T-helper 2 cell treated with Interferon-gamma antibody and Interleukin-4, amounts not matched to agents 5 μg/mL and 100 μg/mL, for 36 hours (primary cell): ENCODE measurements at regions not wholly inside any gene's neighbourhood (a gene's known extent, or its start where the extent isn't known, plus 50 kb on each side); places are given as distances from the start of the nearest gene placed in this dataset.

Source experiments
- DNase-seq: peaks from one replicate; pipeline ENCODE4 v3.0.0; 2021; ENCODE audit warnings: low spot score
- H3K27ac Mint-ChIP-seq: one replicate; pipeline ENCODE4 v1.8.0; 2021; ENCODE audit warnings: mild to moderate bottlenecking, mixed read lengths
- H3K27me3 Mint-ChIP-seq: one replicate; pipeline ENCODE4 v1.8.0; 2021; ENCODE audit warnings: low read depth, mixed read lengths
- H3K36me3 Mint-ChIP-seq: one replicate; pipeline ENCODE4 v1.8.0; 2021; ENCODE audit warnings: low read depth, mixed read lengths
- H3K4me1 Mint-ChIP-seq: one replicate; pipeline ENCODE4 v1.8.0; 2021; ENCODE audit warnings: low read depth, mixed read lengths
- H3K4me3 Mint-ChIP-seq: one replicate; pipeline ENCODE4 v1.8.0; 2022; ENCODE audit warnings: mild to moderate bottlenecking, moderate library complexity, mixed read lengths
- H3K9me3 Mint-ChIP-seq: one replicate; pipeline ENCODE4 v1.8.0; 2021; ENCODE audit warnings: mixed read lengths

DNA sequence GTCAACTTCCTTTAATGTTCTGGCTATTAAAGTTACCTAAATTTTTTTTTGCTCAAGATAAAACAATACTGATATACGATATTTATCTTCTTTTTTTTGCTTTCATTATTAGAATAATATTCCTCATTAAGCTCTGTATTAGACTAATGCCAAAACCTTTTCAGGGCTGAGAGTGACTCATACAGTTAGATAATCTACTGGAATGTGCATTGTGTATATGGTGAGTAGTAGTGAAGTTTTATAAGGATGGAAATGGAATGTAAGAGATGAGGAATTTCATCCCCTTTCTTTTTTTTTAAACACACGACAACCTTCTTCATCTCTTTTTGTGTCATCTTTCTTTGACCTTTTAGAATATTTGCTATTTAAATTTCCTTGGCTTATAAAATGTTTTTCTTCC, 268.6 kb downstream of the ISL1 start:
- H3K36me3 Mint-ChIP-seq: no peaks in the 10 kb centered on the region
- DNase-seq: no peak
- H3K4me3 Mint-ChIP-seq: no peak overlapping the region
- peaks cover 38% of the 10 kb centered on the region for H3K9me3 Mint-ChIP-seq
- no peak overlapping the region for H3K27ac Mint-ChIP-seq
- H3K27me3 Mint-ChIP-seq: no peaks in the 10 kb centered on the region
- H3K4me1 Mint-ChIP-seq: no peaks in the 10 kb centered on the region

DNA sequence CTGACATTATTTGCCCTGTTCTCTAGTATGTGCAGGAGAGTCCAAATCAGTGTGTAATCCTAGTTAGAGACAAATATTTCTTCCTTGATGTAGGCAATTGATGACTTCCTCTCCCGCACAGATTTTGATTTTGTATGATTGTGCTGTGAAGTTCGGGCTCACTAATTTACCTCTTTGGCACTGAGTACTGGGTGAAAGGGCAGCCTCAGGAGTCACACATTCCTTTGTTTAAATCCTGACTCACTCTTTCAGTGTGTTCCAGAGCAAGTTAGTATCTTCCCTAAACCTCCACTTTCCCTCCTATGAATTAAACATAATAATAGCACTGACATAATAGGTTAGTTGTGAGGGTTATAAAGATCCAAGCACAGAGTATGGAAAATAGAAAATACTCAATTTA, 269.7 kb downstream of the ISL1 start:
- no peak overlapping the region for H3K4me3 Mint-ChIP-seq
- H3K27me3 Mint-ChIP-seq: no peaks in the 10 kb centered on the region
- no peak overlapping the region for H3K27ac Mint-ChIP-seq
- no peaks in the 10 kb centered on the region for H3K4me1 Mint-ChIP-seq
- H3K9me3 Mint-ChIP-seq: peaks cover 32% of the 10 kb centered on the region
- DNase-seq: no peak
- H3K36me3 Mint-ChIP-seq: no peaks in the 10 kb centered on the region

DNA sequence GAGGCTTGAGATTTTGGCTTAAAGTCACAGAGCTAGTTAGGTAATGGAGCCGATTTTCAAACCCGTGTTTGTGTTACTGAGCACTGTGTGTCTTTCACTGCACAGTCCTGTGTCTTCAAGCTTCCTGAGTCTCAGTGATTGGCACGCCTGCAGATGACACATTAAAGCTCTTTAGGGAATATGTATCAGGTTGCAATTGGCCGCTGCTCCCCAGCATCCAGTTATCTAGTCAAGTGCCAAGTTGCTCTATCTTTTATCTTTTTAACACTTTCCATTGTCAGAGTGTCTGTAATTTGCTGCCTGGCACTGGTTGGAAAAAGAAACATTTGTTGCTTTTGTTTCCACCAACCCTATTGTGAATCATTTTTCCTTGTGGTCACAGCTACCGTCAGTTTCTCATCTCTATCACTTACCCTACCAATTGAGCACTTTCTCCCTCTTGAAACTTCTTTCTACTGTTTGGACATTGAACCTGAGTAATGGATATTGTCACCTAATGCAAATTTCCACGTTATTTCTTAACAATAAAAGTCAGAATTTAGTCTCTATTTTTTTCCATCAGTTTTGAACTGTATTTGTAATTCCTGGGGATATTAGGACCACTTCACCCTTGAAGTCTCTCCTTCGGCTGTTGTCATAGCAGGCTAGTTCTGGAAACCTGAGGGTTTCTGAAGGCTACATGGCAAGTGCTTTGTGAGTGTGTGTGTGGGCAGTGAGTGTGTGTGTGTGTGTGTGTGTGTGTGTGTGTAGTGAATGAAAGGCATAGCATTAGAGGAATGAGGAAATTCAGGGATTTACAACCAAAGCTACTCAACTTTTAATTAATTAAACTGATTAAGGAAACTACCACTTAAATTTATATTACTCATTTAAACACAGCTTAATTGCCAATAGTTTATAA, 274.3 kb downstream of the ISL1 start:
- Mint-ChIP-seq H3K36me3 (no peaks in the 10 kb centered on the region), H3K9me3 (peaks cover 13% of the 10 kb centered on the region), H3K27me3 (no peaks in the 10 kb centered on the region), H3K4me3 (no peak overlapping the region), H3K4me1 (no peaks in the 10 kb centered on the region), H3K27ac (no peak overlapping the region)
- no peak for DNase-seq

DNA sequence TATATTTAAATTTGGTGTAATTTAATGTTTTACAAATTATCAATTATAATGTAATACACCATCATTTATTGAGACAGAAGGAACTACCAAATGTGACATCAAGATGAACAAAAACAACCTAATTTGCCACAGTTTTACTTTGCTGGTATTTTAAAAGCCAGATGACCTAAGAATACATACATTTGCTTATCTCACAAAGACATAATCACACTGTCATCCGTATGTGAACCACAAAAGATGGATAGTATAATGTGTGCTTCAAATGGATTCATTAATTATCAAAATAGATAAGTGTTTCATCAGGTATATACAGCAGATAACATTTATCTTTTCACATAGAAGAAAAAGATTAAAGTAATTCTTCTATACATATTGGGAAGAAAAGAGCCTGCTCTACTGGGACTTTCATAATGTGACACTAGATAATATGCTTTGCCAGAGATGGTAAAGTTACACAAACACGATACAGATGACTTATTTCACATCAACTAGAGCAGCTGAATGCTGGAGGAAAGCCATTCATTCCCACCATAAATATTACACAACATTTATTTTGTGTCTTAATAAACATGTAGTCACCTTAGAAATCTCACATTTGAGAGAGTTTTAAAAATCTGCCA, 278.5 kb downstream of the ISL1 start:
- H3K27ac Mint-ChIP-seq: no peak overlapping the region
- no peaks in the 10 kb centered on the region for H3K27me3 Mint-ChIP-seq

DNA sequence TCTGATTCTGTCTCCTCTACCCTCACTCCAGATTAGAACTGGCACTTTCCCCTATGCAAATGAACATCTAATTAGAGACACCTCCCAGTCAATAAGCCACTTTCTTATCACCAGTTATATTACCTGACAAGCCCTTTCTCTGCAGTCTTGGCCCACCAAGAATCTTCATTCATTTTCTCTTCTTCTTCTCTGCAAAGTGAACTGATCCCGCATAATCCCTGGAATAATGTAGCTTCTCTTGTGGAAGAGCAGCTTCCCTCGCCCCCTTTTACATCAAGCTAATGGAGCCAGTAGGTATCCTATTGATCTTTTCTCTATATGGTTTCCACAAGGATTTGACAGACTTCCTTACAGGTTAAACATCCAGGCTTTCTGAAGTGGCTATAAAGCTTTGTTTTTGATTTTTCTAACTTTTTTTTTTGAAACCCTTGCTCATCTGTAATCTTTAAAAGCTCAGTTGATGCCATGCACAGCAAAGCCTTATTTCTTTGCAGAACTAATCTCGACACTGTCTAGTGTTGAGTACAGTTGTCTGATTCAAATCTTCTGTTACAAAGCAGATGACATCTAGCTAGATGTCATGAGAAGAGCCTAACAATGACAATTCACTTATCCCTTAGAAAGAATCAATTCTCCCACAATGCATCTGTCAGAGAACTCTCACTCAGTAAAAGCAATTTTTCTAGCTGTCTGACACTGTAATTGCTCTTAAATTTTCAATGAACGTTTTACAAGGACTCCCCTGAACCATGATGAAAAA, 281.4 kb downstream of the ISL1 start:
- no peaks in the 10 kb centered on the region for H3K4me1 Mint-ChIP-seq
- H3K9me3 Mint-ChIP-seq: no peaks in the 10 kb centered on the region
- no peaks in the 10 kb centered on the region for H3K36me3 Mint-ChIP-seq
- no peaks in the 10 kb centered on the region for H3K27me3 Mint-ChIP-seq
- DNase-seq: no peak
- no peak overlapping the region for H3K4me3 Mint-ChIP-seq
- H3K27ac Mint-ChIP-seq: no peak overlapping the region

More for the DNA sequence above, 278.5 kb downstream of the ISL1 start:
- DNase-seq: no peak
- no peaks in the 10 kb centered on the region for H3K4me1 Mint-ChIP-seq
- H3K36me3 Mint-ChIP-seq: no peaks in the 10 kb centered on the region
- no peaks in the 10 kb centered on the region for H3K9me3 Mint-ChIP-seq
- H3K4me3 Mint-ChIP-seq: no peak overlapping the region

DNA sequence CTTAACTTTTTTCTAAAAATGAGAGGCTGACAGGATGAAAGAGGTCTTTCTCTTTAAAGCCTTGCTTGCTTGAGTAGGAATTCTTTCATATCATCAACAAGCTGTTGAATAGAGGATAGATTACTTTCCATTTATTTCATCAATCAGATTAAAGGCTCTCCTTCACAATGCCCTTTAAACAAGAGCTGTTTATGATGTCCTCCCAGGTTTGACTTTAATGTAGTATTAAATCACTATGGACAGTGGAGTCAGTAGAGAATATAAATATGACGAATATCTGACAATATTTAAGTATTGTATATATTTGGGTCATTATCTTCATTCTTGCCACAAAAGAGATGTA, 282.0 kb downstream of the ISL1 start:
- Mint-ChIP-seq H3K9me3 (no peaks in the 10 kb centered on the region), H3K36me3 (no peaks in the 10 kb centered on the region), H3K4me3 (no peak overlapping the region), H3K4me1 (no peaks in the 10 kb centered on the region), H3K27ac (no peak overlapping the region), H3K27me3 (no peaks in the 10 kb centered on the region)
- no peak for DNase-seq

DNA sequence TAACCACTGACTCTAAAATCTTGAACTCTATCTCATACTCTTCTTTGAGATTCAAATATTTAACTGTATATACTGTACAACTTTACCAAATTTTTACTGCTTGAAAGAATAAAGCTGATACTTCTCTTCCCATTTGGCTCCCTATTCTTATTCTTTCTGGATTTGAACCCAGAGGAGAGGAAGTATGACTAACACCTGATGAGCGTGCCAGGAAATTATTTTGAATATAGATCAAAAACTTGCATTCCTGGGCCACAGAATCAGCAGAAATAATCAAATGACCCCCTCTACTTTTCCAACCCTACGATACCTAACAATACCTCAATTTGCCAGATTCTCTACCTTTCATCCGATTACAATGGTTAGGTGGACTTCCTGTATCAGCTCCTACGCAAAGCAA, 285.8 kb downstream of the ISL1 start:
- Mint-ChIP-seq H3K4me1 (no peaks in the 10 kb centered on the region), H3K4me3 (no peak overlapping the region)

DNA sequence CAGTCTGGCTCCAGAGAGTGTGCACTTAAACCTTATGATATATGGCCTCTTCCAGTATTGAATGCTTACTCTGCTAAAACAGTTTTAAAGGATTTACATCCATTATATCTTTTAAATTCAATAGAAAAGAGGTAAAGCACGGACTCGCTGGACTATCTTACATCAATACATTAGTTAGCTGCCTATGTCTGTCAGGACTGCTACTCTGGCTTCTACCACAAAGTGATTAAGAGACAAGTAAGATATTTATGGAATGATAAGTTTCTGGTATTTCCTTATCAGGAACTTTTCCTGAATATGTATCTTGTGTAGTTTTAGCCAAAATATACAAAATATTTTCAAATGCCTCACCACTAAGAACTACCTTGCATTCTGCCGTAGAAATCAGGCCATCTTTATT, 295.1 kb downstream of the ISL1 start:
- no peak overlapping the region for H3K4me3 Mint-ChIP-seq
- DNase-seq: no peak
- H3K27me3 Mint-ChIP-seq: no peaks in the 10 kb centered on the region
- peaks cover 19% of the 10 kb centered on the region for H3K9me3 Mint-ChIP-seq
- no peaks in the 10 kb centered on the region for H3K36me3 Mint-ChIP-seq
- no peak overlapping the region for H3K27ac Mint-ChIP-seq
- no peaks in the 10 kb centered on the region for H3K4me1 Mint-ChIP-seq

More for the DNA sequence above, 285.8 kb downstream of the ISL1 start:
- Mint-ChIP-seq H3K27me3 (no peaks in the 10 kb centered on the region), H3K27ac (no peak overlapping the region), H3K9me3 (peaks cover 20% of the 10 kb centered on the region), H3K36me3 (no peaks in the 10 kb centered on the region)
- DNase-seq: no peak

DNA sequence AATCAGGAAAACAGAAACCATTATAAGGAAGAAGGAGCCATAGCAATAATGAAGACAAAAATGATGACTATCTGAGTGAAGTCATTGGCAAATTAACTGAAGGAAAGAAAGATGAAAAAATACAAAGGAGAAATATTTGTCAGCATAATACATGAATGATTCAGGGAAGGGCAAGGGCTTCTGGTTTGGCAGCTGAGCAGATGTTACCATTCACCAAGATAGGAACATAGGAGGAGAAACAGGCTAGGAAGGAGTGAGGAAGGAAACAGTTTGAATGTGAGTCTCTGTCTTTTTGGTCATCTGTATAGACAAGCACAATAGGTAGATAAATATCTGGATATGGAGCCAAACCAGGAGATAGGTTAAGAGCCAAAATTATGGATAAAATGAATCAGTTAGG, 296.0 kb downstream of the ISL1 start:
- no peaks in the 10 kb centered on the region for H3K27me3 Mint-ChIP-seq
- DNase-seq: no peak
- no peaks in the 10 kb centered on the region for H3K4me1 Mint-ChIP-seq
- peaks cover 18% of the 10 kb centered on the region for H3K9me3 Mint-ChIP-seq
- H3K36me3 Mint-ChIP-seq: no peaks in the 10 kb centered on the region
- no peak overlapping the region for H3K4me3 Mint-ChIP-seq
- H3K27ac Mint-ChIP-seq: no peak overlapping the region

DNA sequence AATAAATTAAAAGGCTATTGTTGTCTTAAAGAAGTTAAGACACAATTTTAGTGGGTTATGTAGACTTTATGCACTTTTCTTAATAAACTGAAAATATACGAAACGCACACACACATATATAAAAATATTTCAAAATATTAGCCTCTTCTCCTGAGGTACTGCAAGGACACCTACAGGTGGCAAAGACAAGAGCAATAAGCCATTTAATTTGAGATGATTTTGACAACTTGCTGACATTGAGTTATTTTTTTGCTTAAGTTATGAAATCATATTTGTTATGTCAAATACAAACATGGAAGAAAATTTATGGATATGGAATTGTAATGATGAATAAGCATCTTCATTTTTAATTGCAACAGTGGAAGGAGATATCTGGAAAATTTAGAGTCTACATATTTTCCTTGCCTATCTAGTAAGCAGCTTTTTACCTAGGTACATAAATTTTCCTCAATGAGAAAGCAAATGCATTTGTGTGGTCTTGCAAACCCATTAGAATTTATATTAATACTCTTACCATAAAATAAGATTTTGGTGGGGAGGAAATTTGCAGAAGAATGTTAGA, 301.6 kb downstream of the ISL1 start:
- no peaks in the 10 kb centered on the region for H3K4me1 Mint-ChIP-seq

DNA sequence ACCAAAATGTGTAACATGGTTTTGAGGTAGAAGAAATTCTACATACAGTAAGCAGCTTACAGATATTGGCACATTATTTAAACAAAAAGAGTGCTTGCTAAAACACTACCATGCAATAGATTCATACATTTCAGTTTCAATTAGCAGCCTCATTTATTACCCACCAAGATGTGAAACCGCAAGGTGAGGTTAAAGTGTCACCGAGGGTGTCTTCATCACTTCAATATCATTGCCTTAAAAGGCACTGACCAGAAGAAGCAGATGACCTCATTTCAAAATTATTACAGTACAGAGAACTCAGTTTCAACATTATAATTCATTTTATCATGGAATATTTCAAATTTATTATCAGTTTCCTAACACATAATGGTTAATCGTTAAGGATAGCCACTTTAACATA, 302.2 kb downstream of the ISL1 start:
- H3K27ac Mint-ChIP-seq: no peak overlapping the region
- no peak overlapping the region for H3K4me3 Mint-ChIP-seq
- no peak for DNase-seq
- peaks cover 18% of the 10 kb centered on the region for H3K9me3 Mint-ChIP-seq
- no peaks in the 10 kb centered on the region for H3K4me1 Mint-ChIP-seq
- no peaks in the 10 kb centered on the region for H3K36me3 Mint-ChIP-seq
- no peaks in the 10 kb centered on the region for H3K27me3 Mint-ChIP-seq

More for the DNA sequence above, 301.6 kb downstream of the ISL1 start:
- H3K27me3 Mint-ChIP-seq: no peaks in the 10 kb centered on the region
- H3K4me3 Mint-ChIP-seq: no peak overlapping the region
- H3K36me3 Mint-ChIP-seq: no peaks in the 10 kb centered on the region
- peaks cover 22% of the 10 kb centered on the region for H3K9me3 Mint-ChIP-seq
- DNase-seq: no peak
- H3K27ac Mint-ChIP-seq: no peak overlapping the region

DNA sequence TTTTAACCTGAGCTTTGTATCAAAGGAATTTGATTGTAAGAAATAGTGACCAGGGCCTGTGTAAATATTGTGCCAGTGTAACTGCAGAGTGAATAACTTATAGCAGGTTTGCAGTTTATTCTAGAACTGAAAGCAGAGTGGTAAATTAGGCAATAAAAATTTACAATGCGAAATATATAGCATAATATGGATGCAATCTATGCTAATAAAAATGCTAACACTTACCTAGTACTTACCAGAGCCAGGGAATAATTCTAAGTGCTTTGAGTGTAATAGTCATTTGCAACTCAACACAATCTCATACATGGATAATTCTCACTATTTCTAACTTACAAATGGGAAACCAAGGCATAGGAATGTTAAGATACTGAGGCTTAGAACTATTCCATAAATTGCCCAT, 303.4 kb downstream of the ISL1 start:
- Mint-ChIP-seq H3K9me3 (peaks cover 17% of the 10 kb centered on the region), H3K27me3 (no peaks in the 10 kb centered on the region)
- DNase-seq: no peak

DNA sequence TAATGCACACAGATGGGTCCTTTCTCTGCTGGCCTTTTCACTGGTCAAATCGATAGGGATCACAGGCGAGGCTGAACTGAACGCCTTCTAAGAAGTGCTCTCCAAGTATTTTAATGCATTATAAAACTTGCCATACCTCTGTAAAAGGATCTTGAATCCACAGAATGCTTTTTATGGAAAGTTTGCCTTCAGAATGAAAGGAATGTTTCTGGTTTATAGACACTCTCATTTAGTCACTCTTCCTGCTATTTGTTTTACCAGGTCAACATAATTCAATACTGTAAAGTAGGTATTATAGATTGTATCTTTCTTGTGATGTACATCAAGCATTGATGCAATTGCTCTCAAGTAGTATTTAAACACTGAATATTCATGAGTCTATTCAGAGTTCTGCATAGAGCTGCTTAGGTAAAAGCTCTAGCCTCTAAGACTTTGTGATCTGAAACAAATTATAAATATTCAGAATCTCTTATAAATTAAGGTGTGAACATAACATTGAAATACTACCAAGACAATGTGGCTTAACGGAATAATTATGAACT, 308.4 kb downstream of the ISL1 start:
- H3K27ac Mint-ChIP-seq: no peak overlapping the region
- H3K27me3 Mint-ChIP-seq: no peaks in the 10 kb centered on the region
- peaks cover 40% of the 10 kb centered on the region for H3K9me3 Mint-ChIP-seq
- no peaks in the 10 kb centered on the region for H3K4me1 Mint-ChIP-seq
- no peaks in the 10 kb centered on the region for H3K36me3 Mint-ChIP-seq
- no peak overlapping the region for H3K4me3 Mint-ChIP-seq
- DNase-seq: no peak

More for the DNA sequence above, 303.4 kb downstream of the ISL1 start:
- no peaks in the 10 kb centered on the region for H3K4me1 Mint-ChIP-seq
- no peak overlapping the region for H3K27ac Mint-ChIP-seq
- no peak overlapping the region for H3K4me3 Mint-ChIP-seq
- no peaks in the 10 kb centered on the region for H3K36me3 Mint-ChIP-seq

DNA sequence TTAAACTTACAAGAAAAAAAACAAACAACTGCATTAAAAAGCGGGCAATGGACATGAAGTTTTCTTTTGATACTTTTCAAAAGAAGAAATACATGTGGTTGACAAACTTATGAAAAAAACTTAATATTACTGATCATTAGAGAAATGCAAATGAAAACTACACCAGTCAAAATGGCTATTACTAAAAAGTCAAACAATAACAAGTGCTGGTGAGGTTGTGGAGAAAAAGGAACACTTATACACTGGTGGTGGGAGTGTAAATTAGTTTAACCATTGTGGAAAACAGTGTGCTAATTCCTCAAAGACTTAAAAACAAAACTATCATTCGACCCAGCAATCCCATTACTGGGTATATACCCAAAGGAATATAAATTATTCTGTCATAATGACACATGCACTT, 311.6 kb downstream of the ISL1 start:
- no peaks in the 10 kb centered on the region for H3K27me3 Mint-ChIP-seq
- no peak overlapping the region for H3K4me3 Mint-ChIP-seq
- peaks cover 47% of the 10 kb centered on the region for H3K9me3 Mint-ChIP-seq
- no peaks in the 10 kb centered on the region for H3K4me1 Mint-ChIP-seq
- no peak for DNase-seq
- no peak overlapping the region for H3K27ac Mint-ChIP-seq
- no peaks in the 10 kb centered on the region for H3K36me3 Mint-ChIP-seq
